WTC11 (cell line): ENCODE measurements at regions not wholly inside any gene's neighbourhood (a gene's known extent, or its start where the extent isn't known, plus 50 kb on each side); places are given as distances from the start of the nearest gene placed in this dataset.
A peak's percentile ranks its signal among the peaks of the same experiment; 100 is the strongest.

Experiments
- ATAC-seq: fragments of 200-7000 bp; cut with Tn5 transposase; 2 replicates; pipeline ENCODE4 v1.10.0; 2021; ENCODE audit warnings: mild to moderate bottlenecking, moderate library complexity
- CTCF ChIA-PET: fragments of 300-600 bp; sonication (Branson Sonifier 250); formaldehyde crosslinking; loops from one replicate; lab custom pipeline; 2021; ENCODE audit warnings: antibody characterized with exemption; lab: Charles Lee
- POLR2A ChIA-PET: fragments of 350-600 bp; sonication (Branson Sonifier 250); formaldehyde crosslinking; loops from one replicate; lab custom pipeline; 2021; ENCODE audit warnings: antibody characterized with exemption; lab: Charles Lee
- DNase-seq: peaks from one replicate; pipeline ENCODE4 v3.0.0; 2021; ENCODE audit warnings: low spot score
- H3K27ac Mint-ChIP-seq: 2 replicates; pipeline ENCODE4 v1.8.0; 2021; ENCODE audit warnings: mixed read lengths
- H3K27me3 Mint-ChIP-seq: 2 replicates; pipeline ENCODE4 v1.8.0; 2021; ENCODE audit warnings: low read depth, mild to moderate bottlenecking, moderate library complexity, mixed read lengths
- H3K36me3 Mint-ChIP-seq: 2 replicates; pipeline ENCODE4 v1.8.0; 2021; ENCODE audit warnings: mixed read lengths
- H3K4me1 Mint-ChIP-seq: 2 replicates; pipeline ENCODE4 v1.8.0; 2022; ENCODE audit warnings: mixed read lengths
- H3K4me3 Mint-ChIP-seq: 2 replicates; pipeline ENCODE4 v1.8.0; 2021; ENCODE audit warnings: mild to moderate bottlenecking, moderate library complexity, mixed read lengths
- H3K9me3 Mint-ChIP-seq: 2 replicates; pipeline ENCODE4 v1.8.0; 2021; ENCODE audit warnings: mixed read lengths
- CREB1 ChIP-seq: sonication (generic); formaldehyde crosslinking; IDR thresholded peaks from 2 replicates; pipeline ENCODE4 v1.8.0; 2023; ENCODE audit warnings: mild to moderate bottlenecking, missing genetic modification reagents
- ETV6 ChIP-seq: sonication (generic); formaldehyde crosslinking; IDR thresholded peaks from 2 replicates; pipeline ENCODE4 v1.8.1; 2022; ENCODE audit warnings: mild to moderate bottlenecking, missing genetic modification reagents
- GTF2I ChIP-seq: fragments of 250-450 bp; sonication (Bioruptor Pico); conservative IDR thresholded peaks from 2 replicates; pipeline ENCODE4 v1.4.0; 2021; ENCODE audit warnings: mild to moderate bottlenecking
- IRF2 ChIP-seq: sonication (generic); formaldehyde crosslinking; IDR thresholded peaks from 2 replicates; pipeline ENCODE4 v1.8.0; 2022; ENCODE audit warnings: low read depth, missing genetic modification reagents, borderline replicate concordance
- JAZF1 ChIP-seq: fragments of 250-450 bp; sonication (Bioruptor Pico); IDR thresholded peaks from 2 replicates; pipeline ENCODE4 v1.9.0; 2021; ENCODE audit warnings: moderate library complexity, mild to moderate bottlenecking, inconsistent platforms
- JUN ChIP-seq: sonication (generic); formaldehyde crosslinking; IDR thresholded peaks from 2 replicates; pipeline ENCODE4 v1.8.0; 2023; ENCODE audit warnings: mild to moderate bottlenecking, missing genetic modification reagents
- PRRX2 ChIP-seq: fragments of 250-450 bp; sonication (Bioruptor Pico); IDR thresholded peaks from 2 replicates; pipeline ENCODE4 v1.8.0; 2021; ENCODE audit warnings: mild to moderate bottlenecking
- SMAD4 ChIP-seq: sonication (generic); formaldehyde crosslinking; IDR thresholded peaks from 2 replicates; pipeline ENCODE4 v1.8.0; 2022; ENCODE audit warnings: mild to moderate bottlenecking, missing genetic modification reagents
- SP1 ChIP-seq: sonication (generic); formaldehyde crosslinking; conservative IDR thresholded peaks from 2 replicates; pipeline ENCODE4 v1.8.1; 2022; ENCODE audit warnings: missing genetic modification reagents
- TCF7 ChIP-seq: sonication (generic); formaldehyde crosslinking; IDR thresholded peaks from 2 replicates; pipeline ENCODE4 v1.8.0; 2022; ENCODE audit warnings: mild to moderate bottlenecking, low read depth, missing genetic modification reagents, moderate library complexity
- TEAD1 ChIP-seq: sonication (generic); formaldehyde crosslinking; IDR thresholded peaks from 2 replicates; pipeline ENCODE4 v1.8.0; 2022; ENCODE audit warnings: mild to moderate bottlenecking, missing genetic modification reagents
- ZNF121 ChIP-seq: sonication (generic); formaldehyde crosslinking; IDR thresholded peaks from 2 replicates; pipeline ENCODE4 v1.8.0; 2023; ENCODE audit warnings: missing genetic modification reagents
- ZNF138 ChIP-seq: sonication (generic); formaldehyde crosslinking; conservative IDR thresholded peaks from 2 replicates; pipeline ENCODE4 v1.8.1; 2022; ENCODE audit warnings: mild to moderate bottlenecking, moderate library complexity, missing genetic modification reagents
- ZNF232 ChIP-seq: sonication (generic); formaldehyde crosslinking; IDR thresholded peaks from 2 replicates; pipeline ENCODE4 v1.8.0; 2022; ENCODE audit warnings: mild to moderate bottlenecking, missing genetic modification reagents
- ZNF263 ChIP-seq: sonication (generic); formaldehyde crosslinking; IDR thresholded peaks from 2 replicates; pipeline ENCODE4 v1.8.1; 2022; ENCODE audit warnings: low read depth, mild to moderate bottlenecking, moderate library complexity, missing genetic modification reagents
- TF ChIP-seq, protein P1 (sequence below): sonication (generic); formaldehyde crosslinking; IDR thresholded peaks from 2 replicates; pipeline ENCODE4 v1.8.1; 2023; ENCODE audit warnings: mild to moderate bottlenecking, missing genetic modification reagents, borderline replicate concordance
- TF ChIP-seq, protein P2 (sequence below): sonication (generic); formaldehyde crosslinking; IDR thresholded peaks from 2 replicates; pipeline ENCODE4 v1.8.1; 2023; ENCODE audit warnings: mild to moderate bottlenecking, missing genetic modification reagents
- TF ChIP-seq, protein P3 (sequence below): sonication (generic); formaldehyde crosslinking; IDR thresholded peaks from 2 replicates; pipeline ENCODE4 v1.8.1; 2023; ENCODE audit warnings: mild to moderate bottlenecking, missing genetic modification reagents, moderate library complexity

DNA sequence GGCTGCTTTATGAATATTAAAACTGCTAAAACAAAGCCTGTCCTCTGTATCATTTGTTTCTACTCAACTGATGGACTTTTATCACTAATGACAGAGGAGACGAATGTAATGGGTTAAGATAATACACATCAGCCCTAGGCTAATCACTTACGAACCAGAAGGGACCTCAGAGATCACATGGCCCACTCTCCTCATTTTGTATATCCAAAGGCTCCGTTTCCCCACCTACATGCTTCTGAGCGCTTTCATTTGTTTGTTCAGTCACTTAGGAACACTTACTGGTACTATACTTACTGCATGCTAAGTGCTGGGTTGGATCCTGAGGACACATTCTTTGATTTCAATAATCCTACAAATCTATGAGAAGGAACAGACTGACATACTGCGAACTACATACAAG lies 169.3 kb downstream of the CEP135 start:
- TF ChIP-seq JUN (CRISPR knock-in tag) (no peak), SMAD4 (no peak), ZNF138 (CRISPR knock-in tag) (no peak), CREB1 (CRISPR knock-in tag) (no peak)
- no peaks in the 10 kb centered on the region for H3K9me3 Mint-ChIP-seq
- POLR2A ChIA-PET = no interaction called here
- H3K4me3 Mint-ChIP-seq = no peak overlapping the region
- no peak overlapping the region for H3K27ac Mint-ChIP-seq
- no peak for ATAC-seq
- no peaks in the 10 kb centered on the region for H3K4me1 Mint-ChIP-seq
- no peaks in the 10 kb centered on the region for H3K27me3 Mint-ChIP-seq
- no peaks in the 10 kb centered on the region for H3K36me3 Mint-ChIP-seq
- CTCF ChIA-PET = no interaction called here
- no peak for DNase-seq

DNA sequence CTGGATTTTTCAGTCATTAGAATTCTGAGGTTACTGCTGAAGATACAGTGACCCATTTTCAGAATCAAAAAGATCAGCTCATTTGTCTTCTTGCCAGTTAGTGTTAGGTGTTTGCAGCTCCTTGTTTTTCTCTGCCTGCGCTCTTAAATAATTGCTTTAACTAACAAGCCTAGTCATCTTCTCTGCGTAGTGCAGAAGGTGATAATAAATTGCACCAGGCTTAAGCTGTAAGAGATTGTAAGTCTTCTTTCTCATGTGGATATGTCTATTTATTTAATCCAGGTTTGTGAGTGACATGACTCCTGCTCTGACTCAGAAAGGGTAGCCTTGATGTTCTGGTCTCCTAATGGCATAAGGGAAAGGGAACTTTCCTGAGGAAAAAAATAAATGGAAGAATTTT lies 167.2 kb downstream of the CEP135 start:
- TF ChIP-seq GTF2I (CRISPR knock-in tag) (no peak), TCF7 (CRISPR knock-in tag) (no peak), ZNF232 (CRISPR knock-in tag) (no peak), TEAD1 (CRISPR knock-in tag) (no peak), JAZF1 (no peak), SP1 (CRISPR knock-in tag) (no peak), ETV6 (no peak), IRF2 (CRISPR knock-in tag) (no peak)
- TF ChIP-seq, protein P1, sequence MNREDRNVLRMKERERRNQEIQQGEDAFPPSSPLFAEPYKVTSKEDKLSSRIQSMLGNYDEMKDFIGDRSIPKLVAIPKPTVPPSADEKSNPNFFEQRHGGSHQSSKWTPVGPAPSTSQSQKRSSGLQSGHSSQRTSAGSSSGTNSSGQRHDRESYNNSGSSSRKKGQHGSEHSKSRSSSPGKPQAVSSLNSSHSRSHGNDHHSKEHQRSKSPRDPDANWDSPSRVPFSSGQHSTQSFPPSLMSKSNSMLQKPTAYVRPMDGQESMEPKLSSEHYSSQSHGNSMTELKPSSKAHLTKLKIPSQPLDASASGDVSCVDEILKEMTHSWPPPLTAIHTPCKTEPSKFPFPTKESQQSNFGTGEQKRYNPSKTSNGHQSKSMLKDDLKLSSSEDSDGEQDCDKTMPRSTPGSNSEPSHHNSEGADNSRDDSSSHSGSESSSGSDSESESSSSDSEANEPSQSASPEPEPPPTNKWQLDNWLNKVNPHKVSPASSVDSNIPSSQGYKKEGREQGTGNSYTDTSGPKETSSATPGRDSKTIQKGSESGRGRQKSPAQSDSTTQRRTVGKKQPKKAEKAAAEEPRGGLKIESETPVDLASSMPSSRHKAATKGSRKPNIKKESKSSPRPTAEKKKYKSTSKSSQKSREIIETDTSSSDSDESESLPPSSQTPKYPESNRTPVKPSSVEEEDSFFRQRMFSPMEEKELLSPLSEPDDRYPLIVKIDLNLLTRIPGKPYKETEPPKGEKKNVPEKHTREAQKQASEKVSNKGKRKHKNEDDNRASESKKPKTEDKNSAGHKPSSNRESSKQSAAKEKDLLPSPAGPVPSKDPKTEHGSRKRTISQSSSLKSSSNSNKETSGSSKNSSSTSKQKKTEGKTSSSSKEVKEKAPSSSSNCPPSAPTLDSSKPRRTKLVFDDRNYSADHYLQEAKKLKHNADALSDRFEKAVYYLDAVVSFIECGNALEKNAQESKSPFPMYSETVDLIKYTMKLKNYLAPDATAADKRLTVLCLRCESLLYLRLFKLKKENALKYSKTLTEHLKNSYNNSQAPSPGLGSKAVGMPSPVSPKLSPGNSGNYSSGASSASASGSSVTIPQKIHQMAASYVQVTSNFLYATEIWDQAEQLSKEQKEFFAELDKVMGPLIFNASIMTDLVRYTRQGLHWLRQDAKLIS (CRISPR knock-in tag) = no peak
- TF ChIP-seq, protein P2, sequence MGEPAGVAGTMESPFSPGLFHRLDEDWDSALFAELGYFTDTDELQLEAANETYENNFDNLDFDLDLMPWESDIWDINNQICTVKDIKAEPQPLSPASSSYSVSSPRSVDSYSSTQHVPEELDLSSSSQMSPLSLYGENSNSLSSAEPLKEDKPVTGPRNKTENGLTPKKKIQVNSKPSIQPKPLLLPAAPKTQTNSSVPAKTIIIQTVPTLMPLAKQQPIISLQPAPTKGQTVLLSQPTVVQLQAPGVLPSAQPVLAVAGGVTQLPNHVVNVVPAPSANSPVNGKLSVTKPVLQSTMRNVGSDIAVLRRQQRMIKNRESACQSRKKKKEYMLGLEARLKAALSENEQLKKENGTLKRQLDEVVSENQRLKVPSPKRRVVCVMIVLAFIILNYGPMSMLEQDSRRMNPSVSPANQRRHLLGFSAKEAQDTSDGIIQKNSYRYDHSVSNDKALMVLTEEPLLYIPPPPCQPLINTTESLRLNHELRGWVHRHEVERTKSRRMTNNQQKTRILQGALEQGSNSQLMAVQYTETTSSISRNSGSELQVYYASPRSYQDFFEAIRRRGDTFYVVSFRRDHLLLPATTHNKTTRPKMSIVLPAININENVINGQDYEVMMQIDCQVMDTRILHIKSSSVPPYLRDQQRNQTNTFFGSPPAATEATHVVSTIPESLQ (CRISPR knock-in tag) = no peak
- CTCF ChIA-PET = no interaction called here
- H3K9me3 Mint-ChIP-seq = no peaks in the 10 kb centered on the region
- H3K4me3 Mint-ChIP-seq = no peak overlapping the region
- DNase-seq = no peak
- no peak for ATAC-seq
- POLR2A ChIA-PET = no interaction called here
- H3K4me1 Mint-ChIP-seq = peaks cover 10% of the 10 kb centered on the region
- no peak overlapping the region for H3K27ac Mint-ChIP-seq
- H3K36me3 Mint-ChIP-seq = no peaks in the 10 kb centered on the region
- no peaks in the 10 kb centered on the region for H3K27me3 Mint-ChIP-seq

DNA sequence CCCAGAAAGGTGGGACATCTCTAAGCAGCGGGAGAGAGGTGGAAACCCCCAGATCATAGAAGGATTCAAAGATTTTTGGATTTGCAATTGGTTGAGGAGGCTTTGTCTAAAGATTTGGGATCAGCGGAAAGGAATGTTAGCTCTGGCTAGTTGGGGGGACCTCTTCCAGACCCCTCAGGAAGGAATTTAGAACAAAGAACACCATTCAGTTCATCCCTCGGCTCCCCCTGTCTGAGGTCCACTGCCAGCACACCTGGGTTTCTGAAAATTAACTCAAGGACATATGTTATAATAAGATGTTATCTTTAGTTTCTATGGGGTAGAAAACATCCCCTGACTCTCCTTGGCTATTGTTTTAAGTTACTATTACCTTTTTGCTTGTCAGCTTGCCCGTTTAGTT lies 163.6 kb downstream of the CEP135 start:
- DNase-seq = no peak
- Mint-ChIP-seq H3K9me3 (no peaks in the 10 kb centered on the region), H3K27ac (peak overlapping the region; percentile 3; the same call in 1 of the 2 replicates), H3K27me3 (no peaks in the 10 kb centered on the region), H3K4me1 (peaks cover 18% of the 10 kb centered on the region), H3K36me3 (no peaks in the 10 kb centered on the region), H3K4me3 (no peak overlapping the region)
- POLR2A ChIA-PET = no interaction called here
- CTCF ChIA-PET = interaction anchor here (0.5 to 1.7 kb wide), 9 partner anchors 10 to 177 kb away, joined by 3 to 7 read pairs (median 3); partner anchors contain the start of gene CEP135
- ATAC-seq = peak; percentile 92
- TF ChIP-seq, protein P3, sequence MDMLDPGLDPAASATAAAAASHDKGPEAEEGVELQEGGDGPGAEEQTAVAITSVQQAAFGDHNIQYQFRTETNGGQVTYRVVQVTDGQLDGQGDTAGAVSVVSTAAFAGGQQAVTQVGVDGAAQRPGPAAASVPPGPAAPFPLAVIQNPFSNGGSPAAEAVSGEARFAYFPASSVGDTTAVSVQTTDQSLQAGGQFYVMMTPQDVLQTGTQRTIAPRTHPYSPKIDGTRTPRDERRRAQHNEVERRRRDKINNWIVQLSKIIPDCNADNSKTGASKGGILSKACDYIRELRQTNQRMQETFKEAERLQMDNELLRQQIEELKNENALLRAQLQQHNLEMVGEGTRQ (CRISPR knock-in tag) = no peak
- TF ChIP-seq ZNF121 (CRISPR knock-in tag) = no peak
- TF ChIP-seq PRRX2 (CRISPR knock-in tag) = no peak
- TF ChIP-seq ZNF263 (CRISPR knock-in tag) = no peak
